HCT116 (cell line): ENCODE measurements at regions not wholly inside any gene's neighbourhood (a gene's known extent, or its start where the extent isn't known, plus 50 kb on each side); places are given as distances from the start of the nearest gene placed in this dataset.

Experiments
- CTCF ChIP-seq, 3 experiments: fragments of 200-600 bp in 1 of 3; sonication (generic) in 1 of 3; IDR thresholded peaks in 2 of 3; conservative IDR thresholded peaks in 1 of 3; 2 replicates each; pipeline ENCODE4 v1.5.1; 2012 to 2017; ENCODE audit warnings: low read depth in 2 of 3, low read length in 2 of 3, antibody characterized with exemption in 1 of 3, borderline replicate concordance in 1 of 3, control low read depth in 1 of 3, mild to moderate bottlenecking in 1 of 3, mixed read lengths in 1 of 3, mixed run types in 1 of 3, moderate library complexity in 1 of 3; ENCODE audit not compliant: insufficient read depth in 1 of 3
- SP1 ChIP-seq: IDR thresholded peaks from 2 replicates; pipeline ENCODE4 v1.6.1; 2012; ENCODE audit warnings: low read depth

- no peak for TF ChIP-seq SP1
- TF ChIP-seq CTCF (IDR thresholded peaks at IDR 0.05 in 2 of 3, conservative IDR thresholded peaks at IDR 0.05 in 1 of 3; ENCODE audit: borderline replicate concordance in 1 of 3, insufficient read depth in 1 of 3, low read depth in 2 of 3, low read length in 2 of 3): no peak
These were observed 52.3 kb upstream of the TOMM7 start for GRCh38 chr7:22874904-22875303.
